ENCODE measurements at regions not wholly inside any gene's neighbourhood (a gene's known extent, or its start where the extent isn't known, plus 50 kb on each side); places are given as distances from the start of the nearest gene placed in this dataset.

DNA sequence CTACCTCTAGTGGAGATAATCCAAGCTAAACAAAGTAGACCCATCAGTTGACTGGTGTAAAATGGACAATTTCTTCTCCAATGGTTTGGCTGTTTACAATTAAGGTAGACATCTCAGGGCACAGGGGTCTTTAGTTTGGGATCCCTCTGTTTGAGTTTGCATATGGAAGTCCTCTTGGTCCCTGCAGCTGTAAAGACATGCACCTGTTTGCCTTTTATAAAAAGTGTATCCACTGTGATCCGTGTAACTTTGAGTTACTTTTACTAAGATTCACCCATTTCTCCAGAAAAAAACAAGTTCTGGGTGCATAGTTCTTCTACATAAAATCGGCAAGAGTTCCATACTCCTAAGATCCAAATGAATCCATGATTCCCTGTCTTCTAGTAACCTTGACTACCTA lies 374.7 kb upstream of the ADAMTS16 start:
- no peaks in the 10 kb centered on the region for H3K27me3 ChIP-seq
- intact Hi-C loops (cut with DNase I; ENCODE audit: low total_unique reads) = no loop called here
- DNase-seq = no peak
- no peaks in the 10 kb centered on the region for H3K36me3 ChIP-seq
- peaks cover 0 to 17% (median 0%) of the 10 kb centered on the region in 4 donors for H3K9me3 ChIP-seq
- H3K27ac ChIP-seq = no peak overlapping the region
- H3K4me1 ChIP-seq = no peaks in the 10 kb centered on the region
- no peak overlapping the region for H3K4me3 ChIP-seq
- no peak for TF ChIP-seq EP300 (IDR thresholded peaks at IDR 0.05)
- no peak for TF ChIP-seq POLR2A (IDR thresholded peaks at IDR 0.05)
- TF ChIP-seq, protein P1, sequence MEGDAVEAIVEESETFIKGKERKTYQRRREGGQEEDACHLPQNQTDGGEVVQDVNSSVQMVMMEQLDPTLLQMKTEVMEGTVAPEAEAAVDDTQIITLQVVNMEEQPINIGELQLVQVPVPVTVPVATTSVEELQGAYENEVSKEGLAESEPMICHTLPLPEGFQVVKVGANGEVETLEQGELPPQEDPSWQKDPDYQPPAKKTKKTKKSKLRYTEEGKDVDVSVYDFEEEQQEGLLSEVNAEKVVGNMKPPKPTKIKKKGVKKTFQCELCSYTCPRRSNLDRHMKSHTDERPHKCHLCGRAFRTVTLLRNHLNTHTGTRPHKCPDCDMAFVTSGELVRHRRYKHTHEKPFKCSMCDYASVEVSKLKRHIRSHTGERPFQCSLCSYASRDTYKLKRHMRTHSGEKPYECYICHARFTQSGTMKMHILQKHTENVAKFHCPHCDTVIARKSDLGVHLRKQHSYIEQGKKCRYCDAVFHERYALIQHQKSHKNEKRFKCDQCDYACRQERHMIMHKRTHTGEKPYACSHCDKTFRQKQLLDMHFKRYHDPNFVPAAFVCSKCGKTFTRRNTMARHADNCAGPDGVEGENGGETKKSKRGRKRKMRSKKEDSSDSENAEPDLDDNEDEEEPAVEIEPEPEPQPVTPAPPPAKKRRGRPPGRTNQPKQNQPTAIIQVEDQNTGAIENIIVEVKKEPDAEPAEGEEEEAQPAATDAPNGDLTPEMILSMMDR (IDR thresholded peaks at IDR 0.05) = no peak
- TF ChIP-seq POLR2AphosphoS5 (IDR thresholded peaks at IDR 0.05) = no peak
- 84 to 94% (median 88%) methylated on average over 2 of the region's 2 CpGs for WGBS, 5 donors

DNA sequence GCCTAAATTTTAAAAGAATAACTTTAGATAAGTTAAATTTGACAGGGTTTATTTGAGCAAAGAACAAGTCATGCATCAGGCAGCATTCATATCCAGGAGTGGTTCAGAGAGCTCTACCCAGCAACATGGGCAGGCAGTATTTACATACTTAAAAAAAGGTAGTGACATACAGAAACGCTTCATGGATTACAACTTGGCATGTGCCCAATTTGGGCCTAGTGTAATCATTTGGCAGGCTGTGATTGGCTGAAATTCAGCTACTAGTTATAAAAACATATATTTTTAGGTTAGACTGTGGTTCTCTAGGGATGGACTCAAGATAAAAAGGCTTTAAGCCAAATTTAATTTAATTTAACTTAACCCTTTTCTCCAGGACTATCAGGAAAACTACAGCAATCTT lies 374.0 kb upstream of the ADAMTS16 start:
- Histone ChIP-seq H3K4me1 (no peaks in the 10 kb centered on the region), H3K9me3 (peaks cover 0 to 17% (median 5%) of the 10 kb centered on the region in 4 donors), H3K36me3 (no peaks in the 10 kb centered on the region), H3K27ac (no peak overlapping the region), H3K4me3 (no peak overlapping the region), H3K27me3 (no peaks in the 10 kb centered on the region)
- TF ChIP-seq POLR2AphosphoS5 (IDR thresholded peaks at IDR 0.05) (no peak), EP300 (IDR thresholded peaks at IDR 0.05) (no peak), POLR2A (IDR thresholded peaks at IDR 0.05) (no peak)
- TF ChIP-seq, protein P1 (IDR thresholded peaks at IDR 0.05) = no peak
- no peak for DNase-seq
- 42 to 65% (median 50%) methylated on average over 1 of the region's 1 CpG for WGBS, 5 donors
- intact Hi-C loops (cut with DNase I; ENCODE audit: low total_unique reads) = no loop called here

DNA sequence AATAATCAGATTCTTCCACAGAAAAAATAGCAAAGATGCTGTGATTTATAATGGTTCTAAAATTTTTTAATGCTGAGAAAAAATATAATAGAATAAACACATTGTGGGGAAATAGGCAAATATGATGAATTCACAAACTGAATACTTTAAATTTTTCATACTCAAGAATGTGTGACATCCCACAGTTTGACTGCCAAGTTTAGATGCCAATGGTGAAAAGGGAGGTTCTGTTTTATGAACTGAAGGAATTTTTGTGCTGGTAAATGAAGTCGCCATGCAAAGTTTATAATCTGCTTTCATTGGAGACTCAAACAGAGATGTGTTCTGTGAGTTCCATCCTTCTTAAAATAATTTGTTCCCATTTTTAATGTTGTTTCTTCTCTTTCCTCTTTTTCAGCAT lies 367.5 kb upstream of the ADAMTS16 start:
- DNase-seq = no peak
- H3K27ac ChIP-seq = no peak overlapping the region
- peaks cover 0 to 6% (median 2%) of the 10 kb centered on the region in 4 donors for H3K9me3 ChIP-seq
- H3K4me3 ChIP-seq = no peak overlapping the region
- intact Hi-C loops (cut with DNase I; ENCODE audit: low total_unique reads) = no loop called here
- no peaks in the 10 kb centered on the region for H3K27me3 ChIP-seq
- WGBS, 5 donors = 79 to 98% (median 86%) methylated on average over 1 of the region's 1 CpG
- H3K36me3 ChIP-seq = no peaks in the 10 kb centered on the region
- no peaks in the 10 kb centered on the region for H3K4me1 ChIP-seq
- TF ChIP-seq, protein P1 (IDR thresholded peaks at IDR 0.05) = no peak
- no peak for TF ChIP-seq EP300 (IDR thresholded peaks at IDR 0.05)

DNA sequence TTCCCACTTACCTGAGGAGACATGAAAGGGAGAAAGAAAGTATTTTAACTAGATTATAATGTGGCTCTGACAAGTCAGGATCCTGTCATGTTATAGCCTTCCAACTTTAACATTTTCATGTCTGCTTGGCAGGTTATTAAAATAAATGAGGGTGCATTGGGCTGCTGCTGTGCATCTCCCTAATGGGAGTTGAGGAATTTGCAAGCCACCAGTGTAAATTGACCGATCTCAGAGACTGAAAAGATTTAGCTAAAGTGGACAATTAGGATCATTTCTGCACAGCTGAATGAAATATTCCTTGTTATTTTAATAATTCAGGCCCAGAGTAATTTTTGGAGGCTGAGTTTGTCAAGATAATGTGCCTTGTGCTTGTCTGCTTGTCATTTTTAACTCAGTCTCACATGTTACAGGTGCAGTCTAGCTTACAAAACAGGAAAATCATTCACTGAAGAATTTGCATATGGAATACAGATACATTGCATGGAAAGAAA lies 366.3 kb upstream of the ADAMTS16 start:
- no peak overlapping the region for H3K4me3 ChIP-seq
- no peak for TF ChIP-seq POLR2A (IDR thresholded peaks at IDR 0.05)
- 52 to 77% (median 73%) methylated on average over 1 of the region's 1 CpG for WGBS, 5 donors

DNA sequence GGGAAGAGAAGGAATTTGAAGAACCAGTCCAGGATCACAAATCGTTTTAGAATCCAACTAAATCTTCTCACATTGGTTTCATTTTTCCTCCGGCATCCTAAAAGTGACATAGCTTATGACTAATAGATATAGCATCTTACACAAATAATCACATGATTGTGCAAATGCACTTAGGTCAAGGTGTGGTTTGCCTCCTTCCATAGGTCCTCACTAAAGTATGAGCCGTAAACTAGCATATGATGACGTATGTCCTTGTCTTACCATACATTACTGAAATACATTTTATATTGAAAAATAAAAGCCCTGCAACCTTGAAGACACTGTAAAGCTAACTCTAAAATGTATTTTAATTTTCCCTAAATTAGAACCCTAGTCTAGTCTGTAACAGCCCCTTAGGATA lies 362.7 kb upstream of the ADAMTS16 start:
- H3K4me3 ChIP-seq = no peak overlapping the region
- H3K4me1 ChIP-seq = no peaks in the 10 kb centered on the region
- TF ChIP-seq, protein P1 (IDR thresholded peaks at IDR 0.05) = no peak
- no peak for TF ChIP-seq POLR2AphosphoS5 (IDR thresholded peaks at IDR 0.05)
- TF ChIP-seq POLR2A (IDR thresholded peaks at IDR 0.05) = no peak
- no peak for TF ChIP-seq EP300 (IDR thresholded peaks at IDR 0.05)
- no peak for DNase-seq
- no peaks in the 10 kb centered on the region for H3K36me3 ChIP-seq
- H3K27me3 ChIP-seq = no peaks in the 10 kb centered on the region
- H3K27ac ChIP-seq = no peak overlapping the region
- WGBS, 5 donors = 69 to 83% (median 78%) methylated on average over 4 of the region's 4 CpGs
- intact Hi-C loops (cut with DNase I; ENCODE audit: low total_unique reads) = no loop called here
- H3K9me3 ChIP-seq = no peaks in the 10 kb centered on the region

More for the DNA sequence above, 366.3 kb upstream of the ADAMTS16 start:
- Histone ChIP-seq H3K9me3 (peaks cover 0 to 6% (median 2%) of the 10 kb centered on the region in 4 donors), H3K36me3 (no peaks in the 10 kb centered on the region), H3K27me3 (no peaks in the 10 kb centered on the region), H3K4me1 (no peaks in the 10 kb centered on the region), H3K27ac (no peak overlapping the region)
- DNase-seq = no peak
- intact Hi-C loops (cut with DNase I; ENCODE audit: low total_unique reads) = no loop called here
